HepG2 (cell line): ENCODE measurements at regions not wholly inside any gene's neighbourhood (a gene's known extent, or its start where the extent isn't known, plus 50 kb on each side); places are given as distances from the start of the nearest gene placed in this dataset.

ENCODE experiments used
- ATAC-seq: fragments of 200-7000 bp; cut with Tn5 transposase; 3 replicates; pipeline ENCODE4 v1.9.1; 2020; ENCODE audit warnings: mild to moderate bottlenecking, moderate library complexity
- BruUV-seq: library from RNA; stranded (reverse); fragments of 400-500 nt; replicated peaks from 2 replicates; lab custom pipeline; 2021; lab: Mats Ljungman, UMichigan
- CTCF ChIA-PET: fragments of 300-600 bp; formaldehyde crosslinking; extraction: SDS; loops from one replicate; lab custom pipeline; 2021; ENCODE audit warnings: low total read pairs, inconsistent platforms, low intra/inter-chr PET ratio; lab: Yijun Ruan, JAX
- POLR2A ChIA-PET: fragments of 350-600 bp; sonication (Branson Sonifier 250); formaldehyde crosslinking; loops from one replicate; lab custom pipeline; 2020; ENCODE audit warnings: antibody characterized with exemption, inconsistent platforms; lab: Yijun Ruan, JAX
- DNase-seq: peaks from one replicate; pipeline ENCODE4 v3.0.0-alpha.2; 2015; ENCODE audit warnings: low spot score
- FAIRE-seq: peaks from 3 replicates; lab custom pipeline; 2011; peaks lifted over from hg19 to GRCh38; lab: Jason Lieb, UNC
- H2AFZ ChIP-seq: one replicate; pipeline ENCODE4 v1.6.1; 2011; ENCODE audit warnings: low read length, inconsistent platforms
- H3K27ac ChIP-seq: fragments of 300-600 bp; 3 replicates; pipeline ENCODE4 v1.8.0; 2011; ENCODE audit warnings: mixed run types, mild to moderate bottlenecking, mixed read lengths, low read length, inconsistent platforms; ENCODE audit not compliant: insufficient read depth; ENCODE audit errors: extremely low read length
- H3K27me3 ChIP-seq, 2 experiments: fragments of 200-600 bp in 1 of 2; 2 replicates in 1 of 2; 3 replicates in 1 of 2; pipeline versions ENCODE4 v1.6.0 to v1.8.0; 2011; ENCODE audit warnings: low read length in 2 of 2, mild to moderate bottlenecking in 2 of 2, moderate library complexity in 2 of 2, inconsistent platforms in 1 of 2; ENCODE audit not compliant: insufficient read depth in 2 of 2, control insufficient read depth in 1 of 2
- H3K36me3 ChIP-seq, 2 experiments: fragments of 200-600 bp in 1 of 2; replicated peaks in 1 of 2; 2 replicates in 1 of 2; 3 replicates in 1 of 2; pipeline versions ENCODE4 v1.5.1 to v1.8.0; 2011; ENCODE audit warnings: low read length in 2 of 2, inconsistent platforms in 1 of 2; ENCODE audit not compliant: insufficient read depth in 2 of 2, control insufficient read depth in 1 of 2
- H3K4me1 ChIP-seq: 2 replicates; pipeline ENCODE4 v1.5.1; 2012; ENCODE audit warnings: low read length, inconsistent platforms; ENCODE audit not compliant: insufficient read depth
- H3K4me2 ChIP-seq: 2 replicates; pipeline ENCODE4 v1.6.0; 2011; ENCODE audit warnings: low read depth, low read length, inconsistent platforms
- H3K4me3 ChIP-seq, 3 experiments: fragments of 200-600 bp in 1 of 3; sonication (generic), shearing (Covaris generic) in 1 of 3; replicated peaks in 1 of 3; 2 replicates each; pipeline ENCODE4 v1.5.1; 2011 to 2016; ENCODE audit warnings: low read length in 3 of 3, inconsistent platforms in 2 of 3, low read depth in 2 of 3, mild to moderate bottlenecking in 2 of 3, control low read depth in 1 of 3, mixed read lengths in 1 of 3; ENCODE audit not compliant: insufficient read depth in 1 of 3
- H3K79me2 ChIP-seq: one replicate; pipeline ENCODE4 v1.6.1; 2011; ENCODE audit warnings: low read length, inconsistent platforms; ENCODE audit not compliant: insufficient read depth
- H3K9ac ChIP-seq: 2 replicates; pipeline ENCODE4 v1.6.0; 2011; ENCODE audit warnings: mild to moderate bottlenecking, low read depth, low read length, inconsistent platforms; ENCODE audit not compliant: insufficient read depth
- H3K9me3 ChIP-seq: 2 replicates; pipeline ENCODE4 v1.5.1; 2012; ENCODE audit warnings: mild to moderate bottlenecking, low read length
- H4K20me1 ChIP-seq: 2 replicates; pipeline ENCODE4 v1.6.0; 2011; ENCODE audit warnings: inconsistent platforms, mild to moderate bottlenecking, low read length, moderate library complexity; ENCODE audit not compliant: insufficient read depth
- ATF3 ChIP-seq: sonication (generic); formaldehyde crosslinking; IDR thresholded peaks from 2 replicates; pipeline ENCODE4 v1.4.0; 2020; ENCODE audit warnings: missing genetic modification reagents
- HNRNPK ChIP-seq: fragments of 200-400 bp; formaldehyde crosslinking; IDR thresholded peaks from 2 replicates; pipeline ENCODE4 v1.6.1; 2018; ENCODE audit warnings: low read length, low read depth, moderate library complexity, mild to moderate bottlenecking; ENCODE audit not compliant: poor library complexity, severe bottlenecking
- IRF2 ChIP-seq: IDR thresholded peaks from 2 replicates; pipeline ENCODE4 v1.6.1; 2018; ENCODE audit warnings: missing genetic modification reagents, missing compliant biosample characterization
- MLLT10 ChIP-seq: sonication (generic); formaldehyde crosslinking; IDR thresholded peaks from 2 replicates; pipeline ENCODE4 v1.4.0; 2020; ENCODE audit warnings: missing genetic modification reagents
- PRDM4 ChIP-seq: sonication (generic); formaldehyde crosslinking; IDR thresholded peaks from 2 replicates; pipeline ENCODE4 v1.9.0; 2021; ENCODE audit warnings: missing genetic modification reagents, borderline replicate concordance
- RFXAP ChIP-seq: sonication (generic); formaldehyde crosslinking; IDR thresholded peaks from 2 replicates; pipeline ENCODE4 v1.4.0; 2020; ENCODE audit warnings: missing genetic modification reagents, borderline replicate concordance
- SKI ChIP-seq: fragments of 450-650 bp; IDR thresholded peaks from one replicate; pipeline ENCODE4 v1.6.1; 2018; ENCODE audit warnings: mild to moderate bottlenecking; ENCODE audit not compliant: partially characterized antibody
- ZBTB10 ChIP-seq: sonication (generic); formaldehyde crosslinking; IDR thresholded peaks from 2 replicates; pipeline ENCODE4 v1.4.0; 2020; ENCODE audit warnings: missing genetic modification reagents, borderline replicate concordance
- ZNF24 ChIP-seq: fragments of 450-650 bp; IDR thresholded peaks from 2 replicates; pipeline ENCODE4 v1.6.1; 2017; ENCODE audit warnings: antibody characterized with exemption, mild to moderate bottlenecking
- ZNF318 ChIP-seq: sonication (generic); formaldehyde crosslinking; IDR thresholded peaks from 2 replicates; pipeline ENCODE4 v1.4.0; 2020; ENCODE audit warnings: mild to moderate bottlenecking, missing genetic modification reagents
- WGBS: methylation state at CpG from one replicate; pipeline ENCODE4 v1.1.6; 2017; ENCODE audit warnings: low lambda C conversion rate; 5-methylcytosine and 5-hydroxymethylcytosine counted together
- in situ Hi-C: cut with HindIII; loops from 2 replicates; pipeline ENCODE4 v1.10.0; 2017; ENCODE audit warnings: low pct_unique_long_range_greater_than_20kb; ENCODE audit not compliant: extremely low pct_ligation_motif_present
- intact Hi-C: fragments of 100-400 bp; cut with micrococcal nuclease; formaldehyde crosslinking; loops from one replicate; pipeline ENCODE4 v1.10.0; 2022; ENCODE audit not compliant: unreplicated experiment

- Histone ChIP-seq H3K4me2 (no peak overlapping the region), H3K27ac (no peak overlapping the region), H2AFZ (no peak overlapping the region), H3K27me3 (no peaks in the 10 kb centered on the region), H3K36me3 (no peaks in the 10 kb centered on the region), H3K9ac (no peak overlapping the region), H3K79me2 (no peaks in the 10 kb centered on the region), H3K9me3 (no peaks in the 10 kb centered on the region; the same call in 1 of the 2 replicates), H3K4me3 (no peak overlapping the region), H3K4me1 (no peaks in the 10 kb centered on the region), H4K20me1 (no peaks in the 10 kb centered on the region)
- POLR2A ChIA-PET = no interaction called here
- in situ Hi-C loops = no loop called here
- CTCF ChIA-PET = no interaction called here
- FAIRE-seq (no peak), DNase-seq (no peak), ATAC-seq (no peak)
- no TSS peak for BruUV-seq
- intact Hi-C loops = no loop called here
- whole genome bisulfite sequencing = 2% methylated on average over 5 of the region's 5 CpGs
- no peak for TF ChIP-seq ZBTB10 (CRISPR knock-in tag)
- no peak for TF ChIP-seq ZNF318 (CRISPR knock-in tag)
- no peak for TF ChIP-seq SKI
- no peak for TF ChIP-seq ZNF24
- no peak for TF ChIP-seq HNRNPK
- no peak for TF ChIP-seq ATF3 (CRISPR knock-in tag)
- TF ChIP-seq MLLT10 (CRISPR knock-in tag) = no peak
- no peak for TF ChIP-seq IRF2 (CRISPR knock-in tag)
- no peak for TF ChIP-seq PRDM4 (CRISPR knock-in tag)
- TF ChIP-seq RFXAP (CRISPR knock-in tag) = no peak
These were observed 263.2 kb downstream of the CNTN3 start for GRCh38 chr3:74351213-74351612.
